Stimulated activated effector memory CD8-positive, alpha-beta T cell treated with anti-CD3 and anti-CD28 coated beads, Interleukin-12 subunit alpha, Interleukin-12 subunit beta, amount 100 ng/mL, for 72 hours (primary cell): ENCODE measurements at regions not wholly inside any gene's neighbourhood (a gene's known extent, or its start where the extent isn't known, plus 50 kb on each side); places are given as distances from the start of the nearest gene placed in this dataset.

Experiments
- ATAC-seq: fragments of 150-1000 bp; cut with Tn5 transposase; 2 replicates; pipeline ENCODE4 v1.10.0; 2021
- DNase-seq, 2 donors: peaks; one replicate each; pipeline ENCODE4 v3.0.0; 2021 to 2022; ENCODE audit warnings: low spot score in 2 of 2
- H3K27ac Mint-ChIP-seq: one replicate; pipeline ENCODE4 v1.8.0; 2022; ENCODE audit warnings: mild to moderate bottlenecking, mixed read lengths
- H3K36me3 Mint-ChIP-seq: one replicate; pipeline ENCODE4 v1.8.0; 2022; ENCODE audit warnings: mild to moderate bottlenecking, mixed read lengths
- H3K4me1 Mint-ChIP-seq: one replicate; pipeline ENCODE4 v1.8.0; 2022; ENCODE audit warnings: mixed read lengths
- H3K4me3 Mint-ChIP-seq: one replicate; pipeline ENCODE4 v1.8.0; 2022; ENCODE audit warnings: mild to moderate bottlenecking, mixed read lengths
- H3K9me3 Mint-ChIP-seq: one replicate; pipeline ENCODE4 v1.8.0; 2022; ENCODE audit warnings: mixed read lengths

GRCh38 chr5:5902678-5903646 lies 475.4 kb downstream of the MED10 start:
- ATAC-seq, result no peak
- no peak overlapping the region for H3K4me3 Mint-ChIP-seq
- peaks cover 8% of the 10 kb centered on the region for H3K9me3 Mint-ChIP-seq

GRCh38 chr5:5900350-5900749 lies 477.9 kb downstream of the ICE1 start:
- DNase-seq, result no peak
- ATAC-seq, result no peak
- no peaks in the 10 kb centered on the region for H3K4me1 Mint-ChIP-seq
- no peak overlapping the region for H3K4me3 Mint-ChIP-seq
- H3K36me3 Mint-ChIP-seq, result no peaks in the 10 kb centered on the region
- H3K9me3 Mint-ChIP-seq, result peaks cover 8% of the 10 kb centered on the region
- no peak overlapping the region for H3K27ac Mint-ChIP-seq

More at GRCh38 chr5:5902678-5903646, 475.4 kb downstream of the MED10 start:
- H3K4me1 Mint-ChIP-seq, result no peaks in the 10 kb centered on the region
- H3K27ac Mint-ChIP-seq, result no peak overlapping the region
- DNase-seq, result no peak
- H3K36me3 Mint-ChIP-seq, result no peaks in the 10 kb centered on the region

DNA sequence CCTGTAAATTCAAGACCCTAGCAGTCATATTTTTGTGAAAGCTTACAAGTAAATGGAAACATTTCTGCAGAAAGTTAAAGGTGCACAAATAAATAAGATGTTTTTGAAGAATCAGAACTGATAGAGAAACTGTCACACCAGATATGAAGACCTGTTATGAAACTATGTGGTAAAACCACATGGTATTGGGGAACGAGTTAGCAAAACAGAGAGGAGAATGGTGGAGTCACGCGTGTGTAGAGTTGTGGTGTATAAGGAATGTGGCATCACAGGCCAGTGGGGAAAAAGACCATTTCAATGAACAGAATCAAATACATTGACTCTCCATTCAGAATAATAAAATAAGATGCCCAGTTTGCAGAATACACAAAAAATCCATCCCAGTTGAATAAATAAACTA lies 477.2 kb downstream of the ICE1 start:
- ATAC-seq (no peak), DNase-seq (no peak)
- peaks cover 8% of the 10 kb centered on the region for H3K9me3 Mint-ChIP-seq
- no peaks in the 10 kb centered on the region for H3K36me3 Mint-ChIP-seq
- no peaks in the 10 kb centered on the region for H3K4me1 Mint-ChIP-seq
- H3K4me3 Mint-ChIP-seq, result no peak overlapping the region
- H3K27ac Mint-ChIP-seq, result no peak overlapping the region

DNA sequence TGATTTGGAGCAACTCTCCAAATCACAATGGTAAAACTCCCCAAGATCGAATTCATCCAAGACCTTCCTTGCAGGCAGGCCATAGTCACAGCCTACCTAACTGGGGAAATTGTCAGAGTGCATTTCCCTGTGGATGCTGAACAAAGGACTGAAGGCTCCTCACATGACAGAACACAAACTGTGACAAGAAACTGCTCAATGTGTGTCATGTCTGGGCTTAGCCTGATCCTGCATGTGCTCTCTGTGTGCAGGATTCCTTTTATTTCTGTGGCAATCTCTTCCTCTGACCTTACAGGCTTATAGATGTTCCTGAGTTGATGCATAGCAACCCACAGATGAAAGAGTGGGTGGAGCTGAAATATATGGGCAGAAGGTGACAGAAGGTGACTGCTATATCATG lies 465.8 kb downstream of the ICE1 start:
- no peak for ATAC-seq
- Mint-ChIP-seq H3K36me3 (no peaks in the 10 kb centered on the region), H3K9me3 (peaks cover 3% of the 10 kb centered on the region), H3K4me1 (no peaks in the 10 kb centered on the region), H3K4me3 (no peak overlapping the region), H3K27ac (no peak overlapping the region)
- DNase-seq, result no peak

DNA sequence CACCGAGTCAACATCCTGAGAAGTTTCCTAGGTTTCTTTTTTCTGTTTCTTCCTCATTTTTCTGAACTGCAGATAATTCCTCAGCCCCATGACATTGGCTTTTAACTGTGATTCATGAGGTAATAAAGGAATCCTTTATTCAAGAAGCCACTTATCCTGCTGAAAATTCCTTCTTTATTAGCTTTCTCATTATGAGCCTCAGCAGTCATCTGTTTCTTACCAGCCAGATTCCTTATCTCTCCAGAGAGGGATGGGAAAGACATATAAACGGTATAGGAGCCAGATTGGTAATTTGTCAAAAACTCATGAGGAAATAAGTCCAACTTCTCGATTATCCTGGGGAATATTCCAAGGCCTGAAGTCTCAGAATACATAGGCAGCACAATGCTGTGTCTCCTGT lies 465.4 kb downstream of the ICE1 start:
- no peaks in the 10 kb centered on the region for H3K4me1 Mint-ChIP-seq
- no peak overlapping the region for H3K27ac Mint-ChIP-seq
- no peaks in the 10 kb centered on the region for H3K36me3 Mint-ChIP-seq
- ATAC-seq (no peak), DNase-seq (no peak)
- peaks cover 3% of the 10 kb centered on the region for H3K9me3 Mint-ChIP-seq
- no peak overlapping the region for H3K4me3 Mint-ChIP-seq

DNA sequence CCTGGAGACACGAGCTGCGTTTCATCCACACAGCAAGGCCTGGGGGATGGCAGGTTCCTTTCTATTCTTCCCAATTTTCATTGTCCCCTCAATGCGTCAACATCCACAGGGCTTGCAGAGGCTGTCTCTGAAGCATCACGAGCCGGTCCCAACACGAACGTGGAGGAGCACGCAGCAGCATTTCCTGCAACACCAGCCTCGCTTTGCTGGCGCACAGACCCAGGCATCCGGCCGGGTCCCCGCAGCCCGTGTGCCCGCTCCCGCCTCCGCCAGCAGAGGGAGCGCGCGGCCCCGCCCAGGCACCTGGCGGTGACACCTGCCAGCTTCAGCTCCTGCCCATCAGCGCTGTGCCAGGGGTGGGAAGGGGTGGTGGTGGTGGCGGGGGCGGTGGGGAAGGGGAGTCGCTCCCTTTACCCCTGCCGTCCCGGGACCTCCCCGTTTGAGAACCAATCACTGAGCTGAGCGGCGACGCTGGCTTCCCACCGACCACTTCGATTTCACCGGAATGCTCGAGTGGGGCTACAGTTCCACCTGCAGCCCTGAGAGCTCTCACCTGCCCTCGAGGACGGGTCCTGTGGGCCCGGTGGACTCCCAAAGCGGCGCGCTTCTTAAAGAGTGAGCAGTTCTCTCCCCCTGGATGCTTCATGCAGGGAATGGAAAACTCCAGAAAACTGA lies 464.5 kb downstream of the ICE1 start:
- Mint-ChIP-seq H3K9me3 (peaks cover 3% of the 10 kb centered on the region), H3K4me3 (no peak overlapping the region), H3K4me1 (no peaks in the 10 kb centered on the region), H3K27ac (no peak overlapping the region), H3K36me3 (no peaks in the 10 kb centered on the region)
- DNase-seq (peak; percentile 11 to 52), ATAC-seq (peak; percentile 62)

DNA sequence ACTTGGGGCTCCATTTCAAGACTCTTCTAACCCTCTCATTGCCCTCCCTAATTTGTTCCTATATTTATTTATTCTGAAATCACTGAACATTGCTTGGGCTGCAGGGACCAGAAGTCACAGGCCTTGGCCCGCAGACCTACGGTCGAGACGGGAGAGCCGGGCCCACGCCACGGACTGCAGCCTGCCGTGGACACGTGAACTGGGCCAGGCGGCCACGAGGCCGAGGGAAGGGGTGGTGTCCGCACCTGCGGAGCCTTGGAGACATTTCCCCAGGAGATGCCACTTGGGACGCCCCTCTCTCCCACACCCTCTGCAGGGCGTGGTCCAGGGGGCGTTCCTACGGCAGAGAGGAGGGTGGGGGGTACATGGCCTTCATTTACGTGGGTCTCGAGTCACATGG lies 463.9 kb downstream of the ICE1 start:
- Mint-ChIP-seq H3K27ac (no peak overlapping the region), H3K36me3 (no peaks in the 10 kb centered on the region), H3K9me3 (peaks cover 3% of the 10 kb centered on the region), H3K4me1 (no peaks in the 10 kb centered on the region), H3K4me3 (no peak overlapping the region)
- DNase-seq, result no peak
- ATAC-seq, result no peak

- Mint-ChIP-seq H3K9me3 (peaks cover 2% of the 10 kb centered on the region), H3K4me3 (no peak overlapping the region), H3K36me3 (no peaks in the 10 kb centered on the region), H3K4me1 (no peaks in the 10 kb centered on the region), H3K27ac (no peak overlapping the region)
- DNase-seq (no peak), ATAC-seq (no peak)
Observed at GRCh38 chr5:5885782-5886181, 463.3 kb downstream of the ICE1 start.

DNA sequence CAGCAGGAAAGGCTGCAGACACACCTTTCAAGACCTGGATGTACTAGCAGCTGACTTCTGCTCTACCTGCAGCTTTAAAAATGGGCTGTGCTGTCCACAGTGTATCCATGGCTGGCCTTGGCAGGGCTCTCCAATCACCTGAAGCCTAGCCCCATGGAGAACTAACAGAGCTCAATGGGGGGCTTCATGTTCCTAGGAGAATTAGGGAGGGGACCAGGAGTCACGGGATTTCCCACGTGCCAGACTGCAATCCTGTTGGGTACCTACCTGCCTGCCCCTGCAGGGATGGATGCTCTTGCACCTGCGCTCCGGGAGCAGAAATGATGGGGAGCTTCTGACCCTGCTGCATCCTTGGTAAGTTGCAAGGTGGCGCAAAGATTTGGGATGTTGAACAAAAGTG lies 462.1 kb downstream of the ICE1 start:
- ATAC-seq, result no peak
- Mint-ChIP-seq H3K36me3 (no peaks in the 10 kb centered on the region), H3K27ac (no peak overlapping the region)

DNA sequence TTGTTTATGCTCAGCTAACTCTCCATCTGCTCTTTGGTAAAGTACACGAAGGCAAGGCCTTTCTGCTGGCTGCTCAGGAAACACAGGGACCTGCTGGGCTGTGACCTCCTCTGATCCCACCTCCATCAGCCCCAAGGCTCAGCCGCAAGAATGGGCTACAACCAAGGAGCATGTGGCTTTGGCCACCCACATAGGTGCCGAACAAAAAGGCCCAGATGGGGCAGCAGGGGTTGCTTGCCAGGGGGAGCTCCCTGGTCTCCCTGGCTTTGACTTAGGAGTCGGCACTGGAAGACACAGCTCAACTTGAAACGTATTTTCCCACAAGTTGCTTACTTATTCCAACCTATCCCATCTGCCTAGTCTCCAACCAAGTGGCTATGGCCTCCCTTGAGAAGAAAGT lies 461.1 kb downstream of the ICE1 start:
- no peaks in the 10 kb centered on the region for H3K4me1 Mint-ChIP-seq
- no peak for ATAC-seq
- H3K9me3 Mint-ChIP-seq, result peaks cover 3% of the 10 kb centered on the region
- H3K36me3 Mint-ChIP-seq, result no peaks in the 10 kb centered on the region
- H3K4me3 Mint-ChIP-seq, result no peak overlapping the region
- H3K27ac Mint-ChIP-seq, result no peak overlapping the region
- no peak for DNase-seq

More for the DNA sequence above, 462.1 kb downstream of the ICE1 start:
- no peak overlapping the region for H3K4me3 Mint-ChIP-seq
- H3K9me3 Mint-ChIP-seq, result no peaks in the 10 kb centered on the region
- no peaks in the 10 kb centered on the region for H3K4me1 Mint-ChIP-seq
- no peak for DNase-seq

GRCh38 chr5:5883146-5883545 lies 460.7 kb downstream of the ICE1 start:
- DNase-seq, result no peak
- no peak for ATAC-seq
- Mint-ChIP-seq H3K27ac (no peak overlapping the region), H3K9me3 (peaks cover 3% of the 10 kb centered on the region), H3K4me3 (no peak overlapping the region), H3K36me3 (no peaks in the 10 kb centered on the region), H3K4me1 (no peaks in the 10 kb centered on the region)

- no peak overlapping the region for H3K27ac Mint-ChIP-seq
- no peaks in the 10 kb centered on the region for H3K4me1 Mint-ChIP-seq
- no peak overlapping the region for H3K4me3 Mint-ChIP-seq
- H3K36me3 Mint-ChIP-seq, result no peaks in the 10 kb centered on the region
- ATAC-seq (no peak), DNase-seq (no peak)
- peaks cover 3% of the 10 kb centered on the region for H3K9me3 Mint-ChIP-seq
Observed at GRCh38 chr5:5882706-5883105, 460.2 kb downstream of the ICE1 start.

DNA sequence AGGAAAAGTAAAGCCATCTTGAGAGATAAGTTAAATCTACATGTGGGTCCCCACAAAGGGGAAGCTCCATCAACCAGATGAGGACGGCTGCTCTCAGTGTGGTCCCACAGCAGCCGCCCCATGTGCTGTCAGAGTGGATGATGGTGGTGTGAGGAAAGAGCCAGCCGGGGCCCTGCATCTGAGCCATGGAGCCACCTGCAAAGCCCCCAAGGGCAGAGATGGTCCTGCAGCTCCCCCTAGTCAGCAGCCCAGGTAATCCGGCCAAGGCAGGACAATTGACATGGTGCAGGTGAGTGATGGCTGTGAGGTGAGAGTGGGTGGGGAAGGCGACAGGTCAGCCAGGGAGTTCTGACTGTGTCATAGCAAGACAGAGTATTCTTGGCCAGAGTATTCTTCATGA lies 458.8 kb downstream of the ICE1 start:
- no peak overlapping the region for H3K27ac Mint-ChIP-seq
- ATAC-seq (no peak), DNase-seq (no peak)
- H3K36me3 Mint-ChIP-seq, result no peaks in the 10 kb centered on the region
- H3K9me3 Mint-ChIP-seq, result peaks cover 6% of the 10 kb centered on the region
- H3K4me3 Mint-ChIP-seq, result no peak overlapping the region
- no peaks in the 10 kb centered on the region for H3K4me1 Mint-ChIP-seq

- H3K4me3 Mint-ChIP-seq, result no peak overlapping the region
- ATAC-seq, result no peak
- no peaks in the 10 kb centered on the region for H3K36me3 Mint-ChIP-seq
- no peak for DNase-seq
- H3K27ac Mint-ChIP-seq, result no peak overlapping the region
- H3K4me1 Mint-ChIP-seq, result no peaks in the 10 kb centered on the region
- peaks cover 6% of the 10 kb centered on the region for H3K9me3 Mint-ChIP-seq
Observed at GRCh38 chr5:5880077-5880763, 457.7 kb downstream of the ICE1 start.

DNA sequence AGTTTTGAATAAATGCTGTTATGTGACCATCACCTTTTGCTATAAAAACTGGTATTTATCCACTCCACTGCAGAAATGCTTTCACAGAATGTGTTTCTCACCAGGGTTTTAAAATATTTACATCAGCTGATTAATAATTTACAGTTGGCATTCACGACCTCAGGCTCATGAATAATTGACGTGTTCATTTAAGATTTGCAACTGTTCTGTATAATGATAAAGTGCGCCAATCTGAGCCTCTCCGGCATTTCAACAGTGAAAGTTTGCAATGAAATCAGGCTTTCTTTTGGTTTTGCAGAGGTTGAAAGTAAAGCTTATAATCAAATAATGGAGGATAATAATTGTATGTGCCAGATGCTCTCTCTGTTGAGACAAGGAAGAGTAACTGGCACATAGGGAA lies 434.9 kb downstream of the ICE1 start:
- Mint-ChIP-seq H3K36me3 (no peaks in the 10 kb centered on the region), H3K27ac (no peak overlapping the region), H3K4me1 (no peaks in the 10 kb centered on the region), H3K4me3 (no peak overlapping the region), H3K9me3 (peaks cover 2% of the 10 kb centered on the region)
- ATAC-seq, result no peak
- no peak for DNase-seq
